ENCODE measurements at regions not wholly inside any gene's neighbourhood (a gene's known extent, or its start where the extent isn't known, plus 50 kb on each side); places are given as distances from the start of the nearest gene placed in this dataset.

GRCh38 chr15:36359286-36359685 is 220.1 kb upstream of the CDIN1 start:
- H3K36me3 ChIP-seq (ENCODE audit: control insufficient read depth, low read length) = no peaks in the 10 kb centered on the region
- H3K27ac ChIP-seq (ENCODE audit: low read depth, low read length) = no peak overlapping the region
- no peaks in the 10 kb centered on the region for H3K27me3 ChIP-seq (ENCODE audit: control insufficient read depth, low read length)
- H3K9me2 ChIP-seq (replicated peaks; ENCODE audit: control insufficient read depth, low read length) = no peaks in the 10 kb centered on the region
- H3F3A ChIP-seq (ENCODE audit: control insufficient read depth, insufficient read depth) = no peaks in the 10 kb centered on the region
- no peaks in the 10 kb centered on the region for H3K79me2 ChIP-seq (ENCODE audit: control insufficient read depth, low read length)
- H3K9me3 ChIP-seq (ENCODE audit: control insufficient read depth, insufficient read depth, low read length) = no peaks in the 10 kb centered on the region
- TF ChIP-seq EZH2phosphoT487 (IDR thresholded peaks at IDR 0.05; ENCODE audit: borderline replicate concordance, low read length) (no peak), CTCF (IDR thresholded peaks at IDR 0.05; ENCODE audit: low read depth, low read length, poor library complexity, severe bottlenecking) (no peak)
- no peaks in the 10 kb centered on the region for H3K4me1 ChIP-seq (ENCODE audit: control insufficient read depth, low read length)
- H3K4me3 ChIP-seq (ENCODE audit: low read length) = no peak overlapping the region
- H3K4me2 ChIP-seq (ENCODE audit: low read length) = no peak overlapping the region
- no peaks in the 10 kb centered on the region for H4K20me1 ChIP-seq (ENCODE audit: control insufficient read depth, insufficient read depth, low read depth, low read length)

- Histone ChIP-seq H3K4me1 (ENCODE audit: control insufficient read depth, low read length) (no peaks in the 10 kb centered on the region), H3K9me3 (ENCODE audit: control insufficient read depth, insufficient read depth, low read length) (no peaks in the 10 kb centered on the region), H3K4me2 (ENCODE audit: low read length) (no peak overlapping the region), H4K20me1 (ENCODE audit: control insufficient read depth, insufficient read depth, low read depth, low read length) (no peaks in the 10 kb centered on the region), H3K79me2 (ENCODE audit: control insufficient read depth, low read length) (no peaks in the 10 kb centered on the region), H3K9me2 (replicated peaks; ENCODE audit: control insufficient read depth, low read length) (no peaks in the 10 kb centered on the region), H3K27ac (ENCODE audit: low read depth, low read length) (no peak overlapping the region), H3K27me3 (ENCODE audit: control insufficient read depth, low read length) (0 out of 2 replicates have a peak, but pooled peaks cover 3% of the 10 kb centered on the region), H3K36me3 (ENCODE audit: control insufficient read depth, low read length) (no peaks in the 10 kb centered on the region), H3K4me3 (ENCODE audit: low read length) (no peak overlapping the region), H3F3A (ENCODE audit: control insufficient read depth, insufficient read depth) (no peaks in the 10 kb centered on the region)
- TF ChIP-seq EZH2phosphoT487 (IDR thresholded peaks at IDR 0.05; ENCODE audit: borderline replicate concordance, low read length) (no peak), CTCF (IDR thresholded peaks at IDR 0.05; ENCODE audit: low read depth, low read length, poor library complexity, severe bottlenecking) (no peak)
Observed at GRCh38 chr15:36361351-36361870, 218.0 kb upstream of the CDIN1 start.

- Histone ChIP-seq H3F3A (ENCODE audit: control insufficient read depth, insufficient read depth) (no peaks in the 10 kb centered on the region), H3K4me1 (ENCODE audit: control insufficient read depth, low read length) (no peaks in the 10 kb centered on the region), H3K4me3 (ENCODE audit: low read length) (no peak overlapping the region), H3K4me2 (ENCODE audit: low read length) (no peak overlapping the region), H3K9me2 (replicated peaks; ENCODE audit: control insufficient read depth, low read length) (no peaks in the 10 kb centered on the region), H3K79me2 (ENCODE audit: control insufficient read depth, low read length) (no peaks in the 10 kb centered on the region), H3K27me3 (ENCODE audit: control insufficient read depth, low read length) (0 out of 2 replicates have a peak, but pooled peaks cover 3% of the 10 kb centered on the region), H3K9me3 (ENCODE audit: control insufficient read depth, insufficient read depth, low read length) (no peaks in the 10 kb centered on the region), H4K20me1 (ENCODE audit: control insufficient read depth, insufficient read depth, low read depth, low read length) (no peaks in the 10 kb centered on the region), H3K27ac (ENCODE audit: low read depth, low read length) (no peak overlapping the region), H3K36me3 (ENCODE audit: control insufficient read depth, low read length) (no peaks in the 10 kb centered on the region)
- TF ChIP-seq CTCF (IDR thresholded peaks at IDR 0.05; ENCODE audit: low read depth, low read length, poor library complexity, severe bottlenecking) (no peak), EZH2phosphoT487 (IDR thresholded peaks at IDR 0.05; ENCODE audit: borderline replicate concordance, low read length) (no peak)
Observed at GRCh38 chr15:36362509-36362915, 216.9 kb upstream of the CDIN1 start.
